ENCODE measurements at regions not wholly inside any gene's neighbourhood (a gene's known extent, or its start where the extent isn't known, plus 50 kb on each side); places are given as distances from the start of the nearest gene placed in this dataset.

DNA sequence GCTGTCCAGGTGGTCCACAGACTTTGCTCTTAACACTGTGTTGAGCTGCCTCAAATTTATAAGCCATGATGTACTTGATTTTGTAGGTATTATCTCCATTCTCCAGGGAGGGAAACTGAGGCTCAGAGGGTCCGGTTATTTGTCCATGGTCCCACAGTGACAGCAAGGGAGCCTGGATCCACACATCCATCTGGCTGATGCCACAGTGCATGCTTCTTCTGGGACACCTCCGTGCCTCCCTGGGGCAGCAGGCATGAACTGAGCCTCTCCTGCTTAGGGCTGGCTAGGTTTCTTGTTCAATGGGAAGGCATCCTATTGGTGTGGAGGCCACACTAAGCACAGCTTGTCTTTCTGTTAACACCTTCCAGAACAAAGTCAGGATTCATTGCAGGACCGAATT lies 317.3 kb downstream of the AJAP1 start:
- Histone ChIP-seq H3K4me1 (ENCODE audit: control insufficient read depth in 2 of 2, insufficient read depth in 2 of 2, low read length in 2 of 2) (no peaks in the 10 kb centered on the region), H3K4me3 (ENCODE audit: low read length in 2 of 2) (no peak overlapping the region), H3K36me3 (ENCODE audit: control insufficient read depth in 2 of 2, insufficient read depth in 2 of 2, low read length in 1 of 2) (no peaks in the 10 kb centered on the region), H3K9me3 (ENCODE audit: control insufficient read depth in 2 of 2, insufficient read depth in 1 of 2, low read length in 1 of 2) (no peaks in the 10 kb centered on the region), H3K27me3 (ENCODE audit: control insufficient read depth in 2 of 2, insufficient read depth in 1 of 2, low read length in 1 of 2) (no peaks in the 10 kb centered on the region), H3K27ac (ENCODE audit: low read depth in 1 of 2, low read length in 1 of 2) (no peak overlapping the region)
- WGBS, result 94% methylated on average over 3 of the region's 3 CpGs
- DNase-seq (ENCODE audit: low read depth in 6 of 9, low spot score in 9 of 9), result no peak

- DNase-seq (ENCODE audit: low read depth in 6 of 9, low spot score in 9 of 9), result no peak
- Histone ChIP-seq H3K27me3 (ENCODE audit: control insufficient read depth in 2 of 2, insufficient read depth in 1 of 2, low read length in 1 of 2) (no peaks in the 10 kb centered on the region), H3K36me3 (ENCODE audit: control insufficient read depth in 2 of 2, insufficient read depth in 2 of 2, low read length in 1 of 2) (no peaks in the 10 kb centered on the region), H3K27ac (ENCODE audit: low read depth in 1 of 2, low read length in 1 of 2) (no peak overlapping the region), H3K4me3 (ENCODE audit: low read length in 2 of 2) (no peak overlapping the region), H3K4me1 (ENCODE audit: control insufficient read depth in 2 of 2, insufficient read depth in 2 of 2, low read length in 2 of 2) (no peaks in the 10 kb centered on the region), H3K9me3 (ENCODE audit: control insufficient read depth in 2 of 2, insufficient read depth in 1 of 2, low read length in 1 of 2) (no peaks in the 10 kb centered on the region)
- 65% methylated on average over 3 of the region's 3 CpGs for WGBS
These were observed 316.1 kb downstream of the AJAP1 start for GRCh38 chr1:4970532-4970931.

GRCh38 chr1:4969556-4970129 lies 315.2 kb downstream of the AJAP1 start:
- Histone ChIP-seq H3K4me1 (ENCODE audit: control insufficient read depth in 2 of 2, insufficient read depth in 2 of 2, low read length in 2 of 2) (no peaks in the 10 kb centered on the region), H3K36me3 (ENCODE audit: control insufficient read depth in 2 of 2, insufficient read depth in 2 of 2, low read length in 1 of 2) (no peaks in the 10 kb centered on the region), H3K4me3 (ENCODE audit: low read length in 2 of 2) (no peak overlapping the region), H3K9me3 (ENCODE audit: control insufficient read depth in 2 of 2, insufficient read depth in 1 of 2, low read length in 1 of 2) (no peaks in the 10 kb centered on the region), H3K27ac (ENCODE audit: low read depth in 1 of 2, low read length in 1 of 2) (no peak overlapping the region), H3K27me3 (ENCODE audit: control insufficient read depth in 2 of 2, insufficient read depth in 1 of 2, low read length in 1 of 2) (no peaks in the 10 kb centered on the region)
- no peak for DNase-seq (ENCODE audit: low read depth in 6 of 9, low spot score in 9 of 9)
- 95% methylated on average over 4 of the region's 4 CpGs for WGBS

DNA sequence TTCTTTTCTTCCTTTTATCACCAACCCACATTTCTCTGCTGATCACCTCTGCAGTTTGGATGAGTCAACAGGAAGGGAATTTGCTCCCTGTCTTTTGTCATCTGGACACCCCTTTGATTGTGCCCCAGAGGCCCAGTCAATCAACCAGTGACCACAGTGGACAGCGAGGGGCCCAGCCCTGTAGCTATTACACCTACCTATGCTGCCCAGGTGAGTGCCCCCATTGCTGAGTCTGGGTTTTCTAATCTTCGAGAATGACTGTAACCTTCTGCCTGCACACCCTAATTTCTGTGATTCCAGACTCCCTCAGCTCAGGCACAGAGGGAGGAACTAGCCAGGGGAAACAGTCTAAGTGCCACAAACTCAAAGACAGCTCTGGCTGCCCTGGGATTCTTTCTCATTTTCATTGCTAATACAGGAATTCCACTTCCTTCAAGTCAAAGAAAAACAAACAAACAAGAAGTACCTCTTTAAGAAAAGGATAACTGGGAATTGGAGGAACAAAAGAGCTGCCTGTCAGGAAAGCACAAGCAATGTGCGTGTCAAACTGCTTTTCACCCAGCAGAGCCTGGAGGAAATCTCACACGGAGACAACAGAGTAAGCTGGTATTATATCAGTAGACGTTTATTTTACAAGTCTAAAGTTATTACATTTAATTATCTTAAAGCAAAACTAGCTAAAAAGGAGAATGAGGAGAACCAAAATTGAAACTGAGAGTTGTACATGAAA lies 311.1 kb downstream of the AJAP1 start:
- no peaks in the 10 kb centered on the region for H3K27me3 ChIP-seq (ENCODE audit: control insufficient read depth in 2 of 2, insufficient read depth in 1 of 2, low read length in 1 of 2)
- H3K9me3 ChIP-seq (ENCODE audit: control insufficient read depth in 2 of 2, insufficient read depth in 1 of 2, low read length in 1 of 2), result no peaks in the 10 kb centered on the region
- whole genome bisulfite sequencing, result 22% methylated on average over 5 of the region's 5 CpGs
- no peak overlapping the region for H3K4me3 ChIP-seq (ENCODE audit: low read length in 2 of 2)
- no peak for DNase-seq (ENCODE audit: low read depth in 6 of 9, low spot score in 9 of 9)
- H3K36me3 ChIP-seq (ENCODE audit: control insufficient read depth in 2 of 2, insufficient read depth in 2 of 2, low read length in 1 of 2), result no peaks in the 10 kb centered on the region
- no peak overlapping the region for H3K27ac ChIP-seq (ENCODE audit: low read depth in 1 of 2, low read length in 1 of 2)
- no peaks in the 10 kb centered on the region for H3K4me1 ChIP-seq (ENCODE audit: control insufficient read depth in 2 of 2, insufficient read depth in 2 of 2, low read length in 2 of 2)

DNA sequence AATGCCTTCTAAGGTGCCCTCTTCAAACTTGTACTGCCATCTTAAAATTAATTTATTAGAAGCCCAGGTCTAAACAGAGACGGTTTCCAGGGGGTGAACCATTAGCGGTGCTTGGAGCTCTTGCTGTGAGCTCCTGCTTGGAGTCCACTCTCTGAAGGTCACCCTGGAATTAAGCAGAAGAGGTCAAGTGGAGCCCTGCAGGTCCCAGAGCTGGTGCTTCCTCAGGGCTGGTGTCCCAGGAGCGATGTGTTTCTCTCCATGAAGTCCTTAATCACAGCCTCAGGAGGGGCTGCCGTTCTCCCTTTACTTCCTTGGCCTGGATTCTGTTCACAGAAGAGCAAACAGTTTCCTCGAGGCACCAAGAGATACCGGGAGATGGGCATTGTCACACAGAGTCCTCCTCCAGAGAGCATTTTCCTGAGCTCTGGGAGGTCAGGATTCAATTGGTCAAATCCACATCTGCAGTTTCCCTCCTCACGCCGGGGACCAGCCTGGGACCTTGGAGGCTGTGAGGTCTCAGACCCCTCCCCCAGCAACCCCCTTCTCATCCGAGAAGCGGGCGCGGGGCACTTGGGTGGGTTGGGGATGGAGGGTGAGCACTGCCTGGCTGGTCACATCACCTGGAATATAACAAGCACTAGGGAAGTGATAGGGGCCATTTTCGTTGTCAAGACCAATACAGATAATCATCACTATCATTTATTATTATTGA lies 310.4 kb downstream of the AJAP1 start:
- H3K27ac ChIP-seq (ENCODE audit: low read depth in 1 of 2, low read length in 1 of 2), result no peak overlapping the region
- no peaks in the 10 kb centered on the region for H3K4me1 ChIP-seq (ENCODE audit: control insufficient read depth in 2 of 2, insufficient read depth in 2 of 2, low read length in 2 of 2)
- no peaks in the 10 kb centered on the region for H3K9me3 ChIP-seq (ENCODE audit: control insufficient read depth in 2 of 2, insufficient read depth in 1 of 2, low read length in 1 of 2)
- no peak for DNase-seq (ENCODE audit: low read depth in 6 of 9, low spot score in 9 of 9)
- 60% methylated on average over 13 of the region's 13 CpGs for WGBS
- H3K36me3 ChIP-seq (ENCODE audit: control insufficient read depth in 2 of 2, insufficient read depth in 2 of 2, low read length in 1 of 2), result no peaks in the 10 kb centered on the region
- no peaks in the 10 kb centered on the region for H3K27me3 ChIP-seq (ENCODE audit: control insufficient read depth in 2 of 2, insufficient read depth in 1 of 2, low read length in 1 of 2)
- no peak overlapping the region for H3K4me3 ChIP-seq (ENCODE audit: low read length in 2 of 2)

DNA sequence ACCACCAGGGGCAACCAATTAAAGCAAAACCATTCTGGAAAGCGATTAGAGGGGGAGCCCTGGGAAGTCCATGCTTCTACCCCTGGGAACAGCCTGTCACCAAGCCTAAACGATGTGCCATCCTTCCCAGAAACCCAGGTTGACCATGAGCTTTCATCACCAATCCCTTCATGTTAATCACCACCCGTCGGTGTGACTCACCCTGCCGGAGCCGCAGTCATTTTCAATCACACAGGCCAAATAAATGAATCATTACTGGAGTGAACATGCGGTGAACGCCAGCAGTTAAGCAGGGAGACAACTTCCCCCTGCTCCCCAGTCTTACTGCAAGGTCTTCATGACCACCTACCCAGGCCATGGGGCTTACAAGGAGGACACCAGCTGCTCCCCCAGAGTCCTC lies 308.8 kb downstream of the AJAP1 start:
- Histone ChIP-seq H3K27me3 (ENCODE audit: control insufficient read depth in 2 of 2, insufficient read depth in 1 of 2, low read length in 1 of 2) (no peaks in the 10 kb centered on the region), H3K27ac (ENCODE audit: low read depth in 1 of 2, low read length in 1 of 2) (no peak overlapping the region), H3K4me1 (ENCODE audit: control insufficient read depth in 2 of 2, insufficient read depth in 2 of 2, low read length in 2 of 2) (no peaks in the 10 kb centered on the region), H3K4me3 (ENCODE audit: low read length in 2 of 2) (no peak overlapping the region), H3K9me3 (ENCODE audit: control insufficient read depth in 2 of 2, insufficient read depth in 1 of 2, low read length in 1 of 2) (no peaks in the 10 kb centered on the region), H3K36me3 (ENCODE audit: control insufficient read depth in 2 of 2, insufficient read depth in 2 of 2, low read length in 1 of 2) (no peaks in the 10 kb centered on the region)
- no peak for DNase-seq (ENCODE audit: low read depth in 6 of 9, low spot score in 9 of 9)
- WGBS, result 92% methylated on average over 8 of the region's 8 CpGs

- no peaks in the 10 kb centered on the region for H3K9me3 ChIP-seq (ENCODE audit: control insufficient read depth in 2 of 2, insufficient read depth in 1 of 2, low read length in 1 of 2)
- no peaks in the 10 kb centered on the region for H3K4me1 ChIP-seq (ENCODE audit: control insufficient read depth in 2 of 2, insufficient read depth in 2 of 2, low read length in 2 of 2)
- WGBS, result 87% methylated on average over 10 of the region's 10 CpGs
- no peak overlapping the region for H3K27ac ChIP-seq (ENCODE audit: low read depth in 1 of 2, low read length in 1 of 2)
- no peak for DNase-seq (ENCODE audit: low read depth in 6 of 9, low spot score in 9 of 9)
- H3K27me3 ChIP-seq (ENCODE audit: control insufficient read depth in 2 of 2, insufficient read depth in 1 of 2, low read length in 1 of 2), result no peaks in the 10 kb centered on the region
- no peak overlapping the region for H3K4me3 ChIP-seq (ENCODE audit: low read length in 2 of 2)
- no peaks in the 10 kb centered on the region for H3K36me3 ChIP-seq (ENCODE audit: control insufficient read depth in 2 of 2, insufficient read depth in 2 of 2, low read length in 1 of 2)
These were observed 308.4 kb downstream of the AJAP1 start for GRCh38 chr1:4962836-4963235.

GRCh38 chr1:4961935-4962645 lies 307.7 kb downstream of the AJAP1 start:
- Histone ChIP-seq H3K36me3 (ENCODE audit: control insufficient read depth in 2 of 2, insufficient read depth in 2 of 2, low read length in 1 of 2) (no peaks in the 10 kb centered on the region), H3K27ac (ENCODE audit: low read depth in 1 of 2, low read length in 1 of 2) (no peak overlapping the region), H3K27me3 (ENCODE audit: control insufficient read depth in 2 of 2, insufficient read depth in 1 of 2, low read length in 1 of 2) (no peaks in the 10 kb centered on the region), H3K4me1 (ENCODE audit: control insufficient read depth in 2 of 2, insufficient read depth in 2 of 2, low read length in 2 of 2) (no peaks in the 10 kb centered on the region), H3K4me3 (ENCODE audit: low read length in 2 of 2) (no peak overlapping the region), H3K9me3 (ENCODE audit: control insufficient read depth in 2 of 2, insufficient read depth in 1 of 2, low read length in 1 of 2) (no peaks in the 10 kb centered on the region)
- DNase-seq (ENCODE audit: low read depth in 6 of 9, low spot score in 9 of 9), result no peak
- 93% methylated on average over 8 of the region's 8 CpGs for WGBS

All from thymus (tissue), 11 donors.